Smooth muscle cell of the brain vasculature (primary cell): ENCODE measurements at regions not wholly inside any gene's neighbourhood (a gene's known extent, or its start where the extent isn't known, plus 50 kb on each side); places are given as distances from the start of the nearest gene placed in this dataset.

Source experiments
- DNase-seq: peaks from one replicate; pipeline ENCODE4 v3.0.0-alpha.2; 2012; ENCODE audit warnings: low read depth, low spot score

- DNase-seq = no peak
Observed at GRCh38 chr7:84629640-84630318, 435.2 kb upstream of the SEMA3A start.

- no peak for DNase-seq
Observed at GRCh38 chr7:84629216-84629615, 434.6 kb upstream of the SEMA3A start.

- DNase-seq = no peak
Observed at GRCh38 chr7:84627250-84627649, 432.7 kb upstream of the SEMA3A start.

GRCh38 chr7:84624927-84625326 is 430.3 kb upstream of the SEMA3A start:
- DNase-seq = no peak

GRCh38 chr7:84624527-84624926 is 429.9 kb upstream of the SEMA3A start:
- no peak for DNase-seq

GRCh38 chr7:84617265-84618030 is 422.9 kb upstream of the SEMA3A start:
- no peak for DNase-seq

GRCh38 chr7:84614821-84615501 is 420.4 kb upstream of the SEMA3A start:
- DNase-seq = no peak

GRCh38 chr7:84612981-84613681 is 418.5 kb upstream of the SEMA3A start:
- DNase-seq = no peak

GRCh38 chr7:84611391-84611790 is 416.8 kb upstream of the SEMA3A start:
- DNase-seq = no peak

- DNase-seq = no peak
Observed at GRCh38 chr7:84610390-84610789, 415.8 kb upstream of the SEMA3A start.

GRCh38 chr7:84605301-84605700 is 410.7 kb upstream of the SEMA3A start:
- DNase-seq = no peak

- DNase-seq = no peak
Observed at GRCh38 chr7:84603545-84603944, 409.0 kb upstream of the SEMA3A start.

GRCh38 chr7:84595026-84595425 is 400.4 kb upstream of the SEMA3A start:
- DNase-seq = no peak

- no peak for DNase-seq
Observed at GRCh38 chr7:84591897-84592296, 397.3 kb upstream of the SEMA3A start.

- DNase-seq = no peak
Observed at GRCh38 chr7:84589012-84589411, 394.4 kb upstream of the SEMA3A start.

- no peak for DNase-seq
Observed at GRCh38 chr7:84583331-84583730, 388.7 kb upstream of the SEMA3A start.

GRCh38 chr7:84582747-84583146 is 388.2 kb upstream of the SEMA3A start:
- DNase-seq = no peak

- DNase-seq = no peak
Observed at GRCh38 chr7:84578825-84579224, 384.2 kb upstream of the SEMA3A start.

GRCh38 chr7:84568781-84569180 is 374.2 kb upstream of the SEMA3A start:
- no peak for DNase-seq

- no peak for DNase-seq
Observed at GRCh38 chr7:84565345-84566074, 370.9 kb upstream of the SEMA3A start.

GRCh38 chr7:84553711-84554110 is 359.1 kb upstream of the SEMA3A start:
- DNase-seq = no peak
